ENCODE measurements at regions not wholly inside any gene's neighbourhood (a gene's known extent, or its start where the extent isn't known, plus 50 kb on each side); places are given as distances from the start of the nearest gene placed in this dataset.

DNA sequence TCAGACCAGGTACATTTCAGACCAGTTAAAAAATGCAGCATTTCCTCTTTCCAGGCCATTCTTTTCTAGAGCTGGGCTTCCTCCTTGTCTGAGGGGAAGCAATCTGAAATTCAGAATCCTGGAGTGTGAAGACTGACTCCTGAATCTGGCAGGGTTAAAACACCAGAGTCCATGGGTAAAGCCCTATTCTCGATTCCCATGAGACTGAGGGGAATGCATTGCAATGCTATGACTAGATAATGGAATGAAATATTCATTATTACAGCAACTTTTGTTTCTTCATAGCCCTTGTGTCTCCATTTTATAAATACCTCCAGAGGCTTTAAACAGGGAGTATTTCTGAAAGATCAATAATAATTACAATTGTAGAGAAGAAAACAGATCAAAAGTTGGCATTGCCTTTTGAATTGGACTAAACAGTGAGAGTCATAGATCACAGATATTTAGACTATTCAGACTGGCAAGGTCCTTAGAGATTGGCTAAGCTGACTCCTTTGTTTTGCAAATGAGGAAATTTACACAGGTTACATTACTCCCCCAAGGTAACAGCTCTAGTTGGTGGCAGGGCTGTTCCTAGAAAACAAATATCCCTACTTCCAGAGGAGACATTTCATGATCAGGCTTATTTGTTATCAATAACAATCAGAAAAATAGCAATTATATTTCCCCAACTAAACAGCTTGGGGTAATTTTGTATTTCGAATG lies 632.6 kb upstream of the KIRREL3 start:
- POLR2A ChIA-PET: no interaction called here
- 17% methylated on average over 2 of the region's 2 CpGs for WGBS (ENCODE audit: low lambda C conversion rate)

More for the DNA sequence above, 632.6 kb upstream of the KIRREL3 start:
- no peak for DNase-seq
- H4K20me1 ChIP-seq (ENCODE audit: insufficient read depth): no peaks in the 10 kb centered on the region
- H3K9me2 ChIP-seq: no peaks in the 10 kb centered on the region
- peaks cover 0 to 3% of the 10 kb centered on the region in 2 experiments; a peak in 1 of 4 replicates for H3K4me1 ChIP-seq (ENCODE audit: control insufficient read depth in 1 of 2, insufficient read depth in 2 of 2, low read depth in 1 of 2, low read length in 1 of 2)
- H3K9me3 ChIP-seq: no peaks in the 10 kb centered on the region
- H3K4me2 ChIP-seq: no peak overlapping the region
- H3K79me2 ChIP-seq (ENCODE audit: insufficient read depth): no peaks in the 10 kb centered on the region
- H3K27me3 ChIP-seq (ENCODE audit: insufficient read depth): no peaks in the 10 kb centered on the region
- H3K36me3 ChIP-seq (replicated peaks in 1 of 2; ENCODE audit: control insufficient read depth in 1 of 2, insufficient read depth in 2 of 2, low read length in 1 of 2): no peaks in the 10 kb centered on the region
- no peak overlapping the region for H3K9ac ChIP-seq
- no peak overlapping the region for H2AFZ ChIP-seq (ENCODE audit: low read depth)
- H3F3A ChIP-seq (replicated peaks; ENCODE audit: insufficient read depth): no peaks in the 10 kb centered on the region
- no peak overlapping the region for H3K4me3 ChIP-seq (ENCODE audit: low read depth in 2 of 2, low read length in 1 of 2)
- CTCF ChIA-PET: interaction anchor here (1.3 to 2.0 kb wide), 2 partner anchors 11 to 525 kb away, joined by 4 to 6 read pairs; no protein-coding TSS in a partner anchor
- TF ChIP-seq GABPA (IDR thresholded peaks at IDR 0.05; ENCODE audit: low read depth): no peak
- TF ChIP-seq, protein P1, sequence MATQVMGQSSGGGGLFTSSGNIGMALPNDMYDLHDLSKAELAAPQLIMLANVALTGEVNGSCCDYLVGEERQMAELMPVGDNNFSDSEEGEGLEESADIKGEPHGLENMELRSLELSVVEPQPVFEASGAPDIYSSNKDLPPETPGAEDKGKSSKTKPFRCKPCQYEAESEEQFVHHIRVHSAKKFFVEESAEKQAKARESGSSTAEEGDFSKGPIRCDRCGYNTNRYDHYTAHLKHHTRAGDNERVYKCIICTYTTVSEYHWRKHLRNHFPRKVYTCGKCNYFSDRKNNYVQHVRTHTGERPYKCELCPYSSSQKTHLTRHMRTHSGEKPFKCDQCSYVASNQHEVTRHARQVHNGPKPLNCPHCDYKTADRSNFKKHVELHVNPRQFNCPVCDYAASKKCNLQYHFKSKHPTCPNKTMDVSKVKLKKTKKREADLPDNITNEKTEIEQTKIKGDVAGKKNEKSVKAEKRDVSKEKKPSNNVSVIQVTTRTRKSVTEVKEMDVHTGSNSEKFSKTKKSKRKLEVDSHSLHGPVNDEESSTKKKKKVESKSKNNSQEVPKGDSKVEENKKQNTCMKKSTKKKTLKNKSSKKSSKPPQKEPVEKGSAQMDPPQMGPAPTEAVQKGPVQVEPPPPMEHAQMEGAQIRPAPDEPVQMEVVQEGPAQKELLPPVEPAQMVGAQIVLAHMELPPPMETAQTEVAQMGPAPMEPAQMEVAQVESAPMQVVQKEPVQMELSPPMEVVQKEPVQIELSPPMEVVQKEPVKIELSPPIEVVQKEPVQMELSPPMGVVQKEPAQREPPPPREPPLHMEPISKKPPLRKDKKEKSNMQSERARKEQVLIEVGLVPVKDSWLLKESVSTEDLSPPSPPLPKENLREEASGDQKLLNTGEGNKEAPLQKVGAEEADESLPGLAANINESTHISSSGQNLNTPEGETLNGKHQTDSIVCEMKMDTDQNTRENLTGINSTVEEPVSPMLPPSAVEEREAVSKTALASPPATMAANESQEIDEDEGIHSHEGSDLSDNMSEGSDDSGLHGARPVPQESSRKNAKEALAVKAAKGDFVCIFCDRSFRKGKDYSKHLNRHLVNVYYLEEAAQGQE (IDR thresholded peaks at IDR 0.05; ENCODE audit: low read depth, low read length): no peak
- no peak for TF ChIP-seq SIN3A (IDR thresholded peaks at IDR 0.05; ENCODE audit: borderline replicate concordance, low read depth, low read length)
- TF ChIP-seq FOXM1 (IDR thresholded peaks at IDR 0.05; ENCODE audit: low read depth): no peak
- no peak for TF ChIP-seq POLR2AphosphoS5 (IDR thresholded peaks at IDR 0.05; ENCODE audit: low read depth, low read length)
- no peak for TF ChIP-seq FOXJ3 (CRISPR knock-in tag; IDR thresholded peaks at IDR 0.05)
- TF ChIP-seq TAF1 (IDR thresholded peaks at IDR 0.05; ENCODE audit: borderline replicate concordance, low read depth, low read length): no peak
- no peak for TF ChIP-seq RFX5 (IDR thresholded peaks at IDR 0.05; ENCODE audit: low read length)
- TF ChIP-seq NRF1 (IDR thresholded peaks at IDR 0.05; ENCODE audit: low read depth, low read length): no peak
- no peak for TF ChIP-seq TEAD4 (IDR thresholded peaks at IDR 0.05; ENCODE audit: borderline replicate concordance, insufficient read depth)
- TF ChIP-seq, protein P2, sequence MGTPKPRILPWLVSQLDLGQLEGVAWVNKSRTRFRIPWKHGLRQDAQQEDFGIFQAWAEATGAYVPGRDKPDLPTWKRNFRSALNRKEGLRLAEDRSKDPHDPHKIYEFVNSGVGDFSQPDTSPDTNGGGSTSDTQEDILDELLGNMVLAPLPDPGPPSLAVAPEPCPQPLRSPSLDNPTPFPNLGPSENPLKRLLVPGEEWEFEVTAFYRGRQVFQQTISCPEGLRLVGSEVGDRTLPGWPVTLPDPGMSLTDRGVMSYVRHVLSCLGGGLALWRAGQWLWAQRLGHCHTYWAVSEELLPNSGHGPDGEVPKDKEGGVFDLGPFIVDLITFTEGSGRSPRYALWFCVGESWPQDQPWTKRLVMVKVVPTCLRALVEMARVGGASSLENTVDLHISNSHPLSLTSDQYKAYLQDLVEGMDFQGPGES (IDR thresholded peaks at IDR 0.05; ENCODE audit: low read depth, low read length): no peak
- TF ChIP-seq YY1 (IDR thresholded peaks at IDR 0.05; ENCODE audit: low read depth): no peak
- no peak for TF ChIP-seq ELF1 (IDR thresholded peaks at IDR 0.05)
- TF ChIP-seq RAD21 (IDR thresholded peaks at IDR 0.05; ENCODE audit: low read length): no peak
- no peak for TF ChIP-seq RCOR1 (IDR thresholded peaks at IDR 0.05; ENCODE audit: low read length)
- TF ChIP-seq, protein P3, sequence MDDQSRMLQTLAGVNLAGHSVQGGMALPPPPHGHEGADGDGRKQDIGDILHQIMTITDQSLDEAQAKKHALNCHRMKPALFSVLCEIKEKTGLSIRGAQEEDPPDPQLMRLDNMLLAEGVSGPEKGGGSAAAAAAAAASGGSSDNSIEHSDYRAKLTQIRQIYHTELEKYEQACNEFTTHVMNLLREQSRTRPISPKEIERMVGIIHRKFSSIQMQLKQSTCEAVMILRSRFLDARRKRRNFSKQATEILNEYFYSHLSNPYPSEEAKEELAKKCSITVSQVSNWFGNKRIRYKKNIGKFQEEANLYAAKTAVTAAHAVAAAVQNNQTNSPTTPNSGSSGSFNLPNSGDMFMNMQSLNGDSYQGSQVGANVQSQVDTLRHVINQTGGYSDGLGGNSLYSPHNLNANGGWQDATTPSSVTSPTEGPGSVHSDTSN (IDR thresholded peaks at IDR 0.05): no peak
- TF ChIP-seq FOSL2 (IDR thresholded peaks at IDR 0.05; ENCODE audit: borderline replicate concordance, low read depth): no peak
- H3K27ac ChIP-seq (ENCODE audit: low read depth in 2 of 2, low read length in 1 of 2): no peak overlapping the region

All from SK-N-SH (cell line).